Activated T-helper 9 cell treated with anti-CD3 and anti-CD28 coated beads, Interleukin-2, amount 50 U/mL, for 16 hours (primary cell): ENCODE measurements at regions not wholly inside any gene's neighbourhood (a gene's known extent, or its start where the extent isn't known, plus 50 kb on each side); places are given as distances from the start of the nearest gene placed in this dataset.
"Not testable (repeated sequence)": the region's sequence is repeated elsewhere in the genome, so short reads cannot be mapped to it uniquely, and the experiment has no call there.

Source experiments
- DNase-seq: peaks from one replicate; pipeline ENCODE4 v3.0.0-alpha.2; 2020; ENCODE audit warnings: low read depth

DNA sequence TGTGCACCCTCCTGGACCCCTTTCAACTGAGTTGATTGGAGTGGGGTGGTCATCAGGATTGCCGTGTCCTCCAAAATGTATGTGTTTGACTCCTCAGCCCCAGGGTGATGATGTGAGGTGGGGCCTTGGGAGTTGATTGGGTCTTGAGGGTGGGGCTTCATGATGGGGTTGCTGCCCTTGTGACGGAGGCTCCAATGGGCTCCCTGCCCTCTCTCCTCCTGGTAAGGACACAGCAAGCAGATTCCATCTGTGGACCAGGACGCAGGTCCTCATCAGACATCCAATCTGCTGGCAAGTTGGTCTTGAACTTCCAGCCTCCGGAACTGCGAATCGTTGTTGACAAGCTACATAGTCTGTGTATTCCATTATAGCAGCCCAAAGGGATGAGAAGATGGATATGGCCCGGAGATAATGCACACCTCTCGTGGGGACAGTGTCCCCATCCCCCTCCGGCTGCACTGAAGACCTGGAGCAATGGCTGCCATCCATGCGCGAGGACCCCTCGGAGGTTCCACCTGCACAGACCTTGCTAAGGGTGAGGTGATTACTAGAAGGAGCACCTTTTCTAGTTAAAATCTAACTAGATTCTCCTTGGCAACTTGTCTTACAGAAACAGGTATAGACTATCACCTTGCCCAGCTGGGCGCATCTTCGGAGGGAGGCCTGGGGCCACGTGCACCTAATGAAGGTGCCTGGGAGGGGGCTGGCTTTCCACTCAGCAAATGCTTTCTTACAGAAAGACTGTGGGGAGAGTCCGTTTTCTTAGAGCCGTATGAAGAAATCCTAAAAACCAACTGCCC lies 75.7 kb upstream of the IRX4 start:
- no peak for DNase-seq

DNA sequence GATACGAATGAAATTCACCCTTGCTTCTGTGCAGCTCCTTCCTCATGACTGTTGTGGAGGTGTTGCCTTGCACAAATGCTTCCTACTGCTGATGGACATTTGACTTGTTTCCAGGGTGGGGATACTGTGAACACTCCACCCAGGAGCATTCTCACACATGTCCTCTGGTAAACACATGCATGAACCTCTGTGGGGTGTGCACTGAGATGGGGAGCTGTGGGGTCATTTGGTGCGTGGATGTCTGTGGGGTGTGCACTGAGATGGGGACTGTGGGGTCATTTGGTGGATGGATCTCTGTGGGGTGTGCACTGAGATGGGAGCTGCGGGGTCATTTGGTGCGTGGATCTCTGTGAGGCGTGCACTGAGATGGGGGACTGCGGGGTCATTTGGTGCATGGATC lies 72.9 kb upstream of the IRX4 start:
- DNase-seq, result no peak

DNA sequence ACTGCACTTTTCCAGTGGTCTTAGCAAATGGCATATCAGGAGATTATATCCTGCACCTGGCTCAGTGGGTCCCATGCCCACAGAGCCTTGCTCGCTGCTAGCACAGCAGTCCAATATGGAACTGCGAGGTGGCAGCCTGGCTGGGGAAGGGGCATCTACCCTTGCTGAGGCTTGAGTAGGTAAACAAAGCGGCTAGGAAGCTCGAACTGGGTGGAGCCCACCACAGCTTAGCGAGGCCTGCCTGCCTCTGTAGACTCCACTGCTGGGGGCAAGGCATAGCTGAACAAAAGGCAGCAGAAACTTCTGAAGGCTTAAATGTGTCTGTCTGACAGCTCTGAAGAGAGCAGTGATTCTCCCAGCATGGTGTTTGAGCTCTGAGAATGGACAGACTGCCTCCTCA lies 71.0 kb upstream of the IRX4 start:
- not testable (repeated sequence) for DNase-seq

DNA sequence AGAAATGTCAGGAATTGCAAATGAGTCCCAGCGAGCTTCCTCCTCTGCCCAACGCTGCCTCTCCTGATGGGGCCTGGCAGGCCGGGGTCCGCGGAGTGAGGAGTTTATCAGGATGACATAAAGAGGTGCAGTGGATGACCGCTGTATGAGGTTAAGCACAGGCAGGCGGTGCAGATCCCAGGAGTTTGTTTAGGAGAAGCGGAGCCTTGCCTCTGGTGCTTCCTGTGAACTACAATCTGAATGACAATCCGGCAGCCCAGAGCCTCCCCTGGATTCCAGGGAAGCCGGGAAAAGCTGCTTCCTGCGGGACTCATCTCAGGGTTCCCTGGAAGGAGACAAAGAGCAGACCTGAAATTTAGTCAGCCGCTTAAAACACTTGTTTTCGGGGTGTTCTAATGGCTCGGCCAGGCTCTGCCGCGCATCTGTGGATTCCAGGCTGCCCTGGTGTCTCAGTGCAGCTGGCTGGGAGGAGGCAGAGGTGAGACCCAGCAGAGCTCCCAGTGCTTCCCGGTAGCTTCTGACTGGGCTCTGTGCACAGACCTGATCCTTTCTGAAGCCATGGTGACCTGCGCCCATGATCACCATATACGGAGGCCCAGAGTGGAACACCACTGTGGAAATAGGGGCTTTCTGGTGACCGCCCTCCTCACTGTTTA lies 69.8 kb upstream of the IRX4 start:
- no peak for DNase-seq

DNA sequence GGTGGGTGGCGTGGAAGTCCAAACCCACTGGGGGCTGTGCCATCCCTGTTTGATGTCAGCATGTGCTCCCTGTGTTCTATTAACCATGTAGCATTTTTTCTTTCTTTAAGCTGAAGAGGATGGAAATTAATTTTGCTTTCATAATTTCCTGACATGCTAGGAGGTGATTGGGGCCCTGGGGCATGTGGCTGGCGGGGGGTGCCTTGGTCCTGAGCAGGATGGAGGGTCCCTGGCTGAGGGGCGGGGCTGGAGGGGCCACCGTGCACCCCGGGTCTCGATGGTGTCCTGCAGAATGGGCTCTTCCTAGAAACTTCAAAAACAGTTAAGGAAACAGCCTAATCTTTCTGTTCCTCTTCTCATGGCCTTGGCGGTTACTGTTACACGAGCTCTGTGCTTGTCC lies 69.3 kb upstream of the IRX4 start:
- DNase-seq, result no peak

DNA sequence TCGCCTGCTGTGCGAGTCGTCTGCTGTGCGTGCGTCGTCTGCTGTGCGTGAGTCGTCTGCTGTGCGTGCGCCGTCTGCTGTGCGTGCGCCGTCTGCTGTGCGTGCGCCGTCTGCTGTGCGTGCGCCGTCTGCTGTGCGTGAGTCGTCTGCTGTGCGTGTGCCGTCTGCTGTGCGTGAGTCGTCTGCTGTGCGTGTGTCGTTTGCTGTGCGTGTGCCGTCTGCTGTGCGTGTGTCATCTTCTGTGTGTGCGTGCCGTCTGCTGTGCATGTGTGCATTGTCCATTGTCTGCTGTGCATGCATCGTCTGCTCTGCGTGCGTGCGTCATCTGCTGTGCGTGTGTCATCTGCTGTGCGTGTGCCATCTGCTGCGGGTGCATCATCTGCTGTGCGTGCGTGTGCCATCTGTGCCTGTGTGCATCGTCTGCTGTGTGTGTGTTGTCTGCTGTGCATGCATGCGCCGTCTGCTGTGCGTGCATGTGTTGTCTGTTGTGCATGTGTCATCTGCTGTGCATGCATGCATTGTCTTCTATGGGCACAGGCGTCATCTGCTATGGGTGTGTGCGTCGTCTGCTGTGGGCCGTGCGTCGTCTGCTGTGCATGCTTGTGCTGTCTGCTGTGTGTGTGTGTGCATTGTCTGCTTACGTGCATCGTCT lies 68.6 kb upstream of the IRX4 start:
- DNase-seq, result no peak

DNA sequence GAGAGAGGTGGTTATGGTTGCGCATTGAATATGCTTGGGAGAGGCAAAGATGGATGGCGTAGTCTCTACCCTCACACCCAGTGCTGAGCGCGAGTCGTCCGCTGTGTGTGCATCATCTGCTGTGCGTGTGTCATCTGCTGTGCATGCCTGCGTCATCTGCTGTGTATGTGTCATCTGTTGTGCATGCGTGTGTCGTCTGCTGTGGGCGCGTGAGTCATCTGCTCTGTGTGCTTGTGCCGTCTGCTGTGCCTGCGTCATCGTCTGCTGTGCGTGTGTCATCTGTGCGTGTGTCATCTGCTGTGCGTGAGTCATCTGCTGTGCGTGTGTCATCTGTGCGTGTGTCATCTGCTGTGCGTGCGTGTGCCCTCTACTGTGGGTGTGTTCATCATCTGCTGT lies 68.0 kb upstream of the IRX4 start:
- DNase-seq, result no peak

DNA sequence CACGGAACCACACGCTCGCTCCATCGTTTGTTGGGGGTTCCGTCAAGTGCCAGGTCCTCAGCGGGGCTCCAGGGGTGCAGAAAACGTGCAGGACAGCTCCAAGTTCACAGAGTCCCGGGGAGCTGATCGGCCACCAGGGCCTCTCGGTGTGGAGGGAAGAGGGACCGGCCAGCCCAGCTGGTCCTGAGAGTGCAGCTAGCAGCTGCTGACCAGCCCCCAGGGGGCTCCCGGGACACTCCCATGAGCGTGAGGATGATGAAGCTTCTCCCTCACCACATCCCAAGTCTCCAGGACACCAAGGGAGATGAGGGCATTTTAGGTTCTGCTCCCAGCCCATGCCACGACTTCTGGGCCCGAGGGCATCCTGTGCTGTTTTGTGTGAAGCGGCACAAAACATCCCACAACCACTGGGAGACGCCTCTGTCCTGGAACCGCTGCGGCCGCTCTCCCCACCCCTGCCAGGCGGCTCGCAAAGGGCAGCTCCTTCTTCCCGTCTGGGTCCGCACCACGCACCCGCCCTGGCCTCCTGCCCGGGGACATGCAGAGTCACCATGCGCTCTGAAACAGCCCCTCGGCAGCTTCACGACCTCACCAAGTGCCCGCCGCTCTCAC lies 67.5 kb upstream of the IRX4 start:
- DNase-seq, result no peak

DNA sequence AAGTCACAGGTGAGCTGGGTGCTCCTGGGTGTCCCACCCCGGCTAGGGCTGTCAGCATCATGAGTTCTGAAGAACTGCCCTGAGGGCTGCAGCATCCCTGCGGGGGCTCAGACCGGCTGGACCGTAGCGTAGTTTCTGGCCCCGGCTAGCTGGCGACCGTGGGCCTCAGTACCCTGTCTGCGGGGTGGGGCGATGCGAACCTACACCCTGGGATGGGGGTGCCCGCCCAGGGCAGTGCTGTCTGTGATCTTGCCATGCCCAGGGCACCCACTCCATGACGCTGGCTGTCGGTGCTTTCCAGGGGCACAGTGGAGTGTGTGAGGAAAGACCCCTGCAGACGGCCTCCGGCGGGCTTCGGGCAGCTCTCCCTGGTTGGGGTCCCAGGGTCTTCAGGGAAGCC lies 66.5 kb upstream of the IRX4 start:
- no peak for DNase-seq

DNA sequence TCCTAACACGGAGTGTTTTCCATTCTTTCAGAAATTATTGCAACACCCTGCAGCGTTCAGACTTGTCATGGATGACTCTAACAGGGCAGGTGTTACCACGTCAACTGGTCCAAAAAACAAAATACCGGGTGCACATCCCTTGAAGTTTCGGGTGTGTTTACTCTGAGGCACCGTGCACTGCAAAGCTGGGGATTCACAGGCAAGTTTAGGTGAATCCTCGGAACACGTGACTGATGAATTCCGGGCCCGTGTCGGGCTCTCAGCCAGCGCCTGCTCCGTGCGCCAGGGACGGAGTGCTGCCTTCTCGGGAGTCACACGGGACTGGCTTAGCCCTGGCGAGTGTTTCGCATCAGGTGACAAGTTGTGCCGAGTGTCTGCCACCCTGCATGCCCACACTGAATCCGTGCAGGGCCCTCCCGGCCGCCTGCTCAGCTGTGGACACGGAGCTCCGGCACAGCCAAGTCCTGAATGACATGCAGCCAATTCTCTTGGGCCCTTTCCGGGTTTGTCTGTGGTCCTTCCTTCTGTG lies 66.0 kb upstream of the IRX4 start:
- no peak for DNase-seq

DNA sequence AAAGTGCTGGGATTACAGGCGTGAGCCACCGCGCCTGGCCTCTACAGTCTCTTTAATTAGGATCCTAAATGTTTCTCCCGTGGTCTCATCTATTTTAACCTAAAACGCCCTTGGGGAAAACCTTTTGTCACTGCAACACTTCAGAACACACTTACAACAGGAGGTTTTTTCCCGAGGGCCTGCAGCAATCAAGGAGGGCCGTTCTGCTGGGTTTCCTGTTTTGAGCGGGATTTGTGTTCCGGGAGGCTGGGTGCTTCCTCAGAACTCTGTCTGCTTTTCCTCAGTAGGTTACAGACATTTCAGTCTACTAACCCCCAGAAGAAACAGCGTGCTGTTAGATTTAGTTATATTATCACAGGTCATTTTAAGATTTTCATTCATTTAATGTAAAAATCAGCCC lies 65.4 kb upstream of the IRX4 start:
- DNase-seq, result no peak

DNA sequence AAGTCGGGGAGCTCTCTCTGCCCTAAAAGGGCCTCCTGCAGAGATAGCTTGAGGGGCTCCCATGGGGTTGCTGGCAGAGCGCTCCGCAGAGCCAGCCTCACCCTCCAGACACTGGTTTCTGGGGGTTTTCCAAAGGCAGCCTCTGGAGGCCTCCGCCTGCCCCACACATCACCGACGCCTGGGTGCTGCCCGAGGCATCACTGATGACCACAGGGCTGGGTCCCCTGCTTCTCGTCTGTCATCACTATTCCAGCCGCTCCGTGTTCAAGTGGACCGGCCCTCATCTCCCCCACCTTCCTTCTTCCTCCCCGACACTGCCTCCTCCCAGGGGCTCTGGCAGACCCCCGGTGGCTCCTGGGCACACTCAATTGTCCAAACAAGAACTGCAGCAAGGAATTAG lies 64.1 kb upstream of the IRX4 start:
- no peak for DNase-seq

DNA sequence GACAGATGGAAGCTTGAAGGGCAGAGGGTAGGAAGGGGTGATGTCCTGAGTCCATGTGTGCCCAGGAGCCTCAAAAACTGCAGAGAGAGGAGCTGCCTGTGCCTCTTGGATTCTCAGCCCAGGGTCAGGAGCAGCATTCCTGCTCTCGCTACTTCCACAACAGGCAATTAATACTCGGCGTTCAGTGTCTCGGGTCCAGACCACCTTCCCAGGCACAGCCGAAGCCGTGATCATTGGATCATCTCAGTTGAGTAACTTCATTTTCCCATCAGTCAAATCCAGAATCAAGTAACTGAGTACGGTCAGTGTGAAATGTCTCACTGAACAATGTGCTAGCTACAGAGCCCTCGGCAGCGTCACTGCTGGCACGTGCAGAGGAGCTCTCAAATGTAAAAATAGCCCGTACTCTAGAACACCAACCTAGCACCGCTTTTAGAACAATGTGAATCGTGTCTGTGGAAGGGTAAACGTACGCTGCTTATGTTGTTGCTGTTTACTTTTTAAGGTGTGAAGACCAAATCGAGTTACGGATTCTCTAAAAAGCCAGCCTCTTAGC lies 63.5 kb upstream of the IRX4 start:
- DNase-seq, result no peak

DNA sequence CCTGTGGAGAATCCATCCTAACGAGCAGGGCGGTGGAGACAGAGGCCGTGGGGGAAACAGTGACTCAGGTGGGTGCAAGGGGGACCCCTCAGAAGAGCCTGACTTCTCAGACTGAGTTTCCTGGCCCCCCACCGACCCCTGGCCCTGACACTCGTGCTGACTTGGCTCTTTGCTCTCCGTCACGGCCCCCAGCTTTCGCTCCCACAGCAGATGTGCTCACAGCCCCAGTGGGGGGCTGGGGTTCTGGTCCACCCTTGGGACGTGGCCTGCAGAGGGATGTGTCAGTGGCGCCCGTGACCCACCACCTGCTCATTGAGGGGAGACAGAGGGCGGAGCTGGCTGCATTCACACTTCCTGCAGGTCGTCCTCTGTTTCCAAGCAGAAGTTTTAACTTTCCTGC lies 62.9 kb upstream of the IRX4 start:
- no peak for DNase-seq

DNA sequence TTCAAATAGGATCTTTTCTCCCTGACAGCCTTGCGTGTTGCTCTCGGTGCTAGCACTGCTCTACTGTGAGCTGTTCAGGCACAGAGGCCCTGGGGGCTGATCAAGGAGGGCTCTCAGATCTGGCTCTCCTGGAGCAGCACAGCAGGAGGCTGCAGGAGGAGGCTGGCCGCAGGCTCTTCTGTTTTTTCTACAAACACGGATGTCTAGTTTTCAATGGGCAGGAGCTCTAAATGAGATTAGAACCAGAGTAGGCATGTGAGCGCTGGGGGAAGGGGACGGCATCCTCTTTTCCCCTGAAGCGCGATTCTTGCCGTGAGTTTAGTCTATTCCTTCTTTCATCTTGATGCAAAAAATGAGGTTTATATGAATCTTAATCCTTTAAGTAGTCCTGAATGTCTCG lies 61.7 kb upstream of the IRX4 start:
- DNase-seq, result no peak

DNA sequence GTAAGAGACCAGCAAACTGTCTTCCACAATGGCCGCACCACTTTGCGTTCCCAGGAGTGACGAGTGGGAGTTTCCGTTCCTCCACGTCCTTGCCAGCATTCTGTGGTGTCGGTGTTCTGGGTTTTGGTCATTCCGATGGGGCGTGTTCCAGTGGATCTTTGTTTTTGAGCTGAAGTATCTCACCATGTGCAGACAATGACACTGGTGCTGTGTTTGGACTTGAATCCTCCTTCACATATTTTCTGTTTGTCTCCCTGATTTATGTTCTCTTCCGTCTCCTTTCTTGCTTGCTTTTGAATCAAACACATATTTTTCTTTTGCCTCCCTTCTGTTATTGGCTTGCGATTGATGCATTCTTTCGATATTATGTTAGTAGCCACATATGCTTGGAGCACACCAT lies 60.8 kb upstream of the IRX4 start:
- DNase-seq, result no peak

DNA sequence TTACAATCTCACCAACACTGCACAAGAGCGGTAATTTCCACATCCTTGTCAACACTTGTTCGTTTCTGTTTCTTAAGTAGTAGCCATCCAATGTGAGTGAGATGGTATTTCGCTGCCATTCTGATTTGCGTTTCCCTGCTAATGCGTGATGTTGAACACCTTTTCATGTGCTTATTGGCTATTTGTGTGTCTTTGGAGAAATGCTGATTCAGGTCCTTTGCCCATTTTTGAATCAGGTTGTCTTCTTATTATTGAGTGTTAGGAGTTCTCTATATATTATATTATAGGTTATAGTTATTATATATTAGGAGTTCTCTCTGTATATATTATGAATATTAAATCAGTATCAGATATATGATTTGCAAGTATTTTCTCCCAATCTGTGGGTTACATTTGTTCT lies 59.9 kb upstream of the IRX4 start:
- DNase-seq, result no peak

DNA sequence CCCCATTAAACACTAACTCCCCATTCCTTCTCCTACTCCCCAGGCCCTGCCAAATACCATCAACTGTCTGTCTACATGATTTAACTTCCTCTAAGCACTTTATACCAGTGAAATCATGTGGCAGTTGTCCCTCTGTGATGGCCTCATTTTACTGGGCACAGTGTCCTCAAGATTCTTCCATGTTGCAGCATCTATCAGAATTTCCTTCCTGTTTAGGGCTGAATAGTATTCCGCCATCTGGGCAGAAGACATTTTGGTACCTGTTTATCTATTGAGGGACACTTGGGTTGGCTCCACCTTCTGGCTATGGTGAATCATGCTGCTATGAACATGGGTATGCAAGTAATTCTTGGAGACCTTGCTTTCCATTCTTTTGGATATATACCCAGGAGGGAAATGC lies 59.4 kb upstream of the IRX4 start:
- DNase-seq, result no peak

DNA sequence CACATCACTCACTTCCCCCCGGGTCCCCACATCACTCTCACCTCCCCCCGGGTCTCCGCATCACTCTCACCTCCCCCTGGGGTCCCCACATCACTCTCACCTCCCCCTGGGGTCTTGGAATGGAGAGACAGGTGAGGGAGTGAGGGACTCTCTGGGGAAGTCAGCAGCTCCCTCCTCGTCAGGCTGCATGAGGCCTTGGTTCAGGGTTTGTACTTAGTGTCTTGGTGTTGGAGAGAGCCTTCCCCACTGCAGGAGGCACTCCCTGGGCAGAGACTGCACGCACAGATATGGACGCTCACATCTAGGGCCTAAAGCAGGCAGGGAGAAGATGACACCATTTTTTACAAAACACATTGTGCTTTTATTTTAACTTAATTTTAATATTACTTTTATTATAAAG lies 56.5 kb upstream of the IRX4 start:
- DNase-seq, result no peak

DNA sequence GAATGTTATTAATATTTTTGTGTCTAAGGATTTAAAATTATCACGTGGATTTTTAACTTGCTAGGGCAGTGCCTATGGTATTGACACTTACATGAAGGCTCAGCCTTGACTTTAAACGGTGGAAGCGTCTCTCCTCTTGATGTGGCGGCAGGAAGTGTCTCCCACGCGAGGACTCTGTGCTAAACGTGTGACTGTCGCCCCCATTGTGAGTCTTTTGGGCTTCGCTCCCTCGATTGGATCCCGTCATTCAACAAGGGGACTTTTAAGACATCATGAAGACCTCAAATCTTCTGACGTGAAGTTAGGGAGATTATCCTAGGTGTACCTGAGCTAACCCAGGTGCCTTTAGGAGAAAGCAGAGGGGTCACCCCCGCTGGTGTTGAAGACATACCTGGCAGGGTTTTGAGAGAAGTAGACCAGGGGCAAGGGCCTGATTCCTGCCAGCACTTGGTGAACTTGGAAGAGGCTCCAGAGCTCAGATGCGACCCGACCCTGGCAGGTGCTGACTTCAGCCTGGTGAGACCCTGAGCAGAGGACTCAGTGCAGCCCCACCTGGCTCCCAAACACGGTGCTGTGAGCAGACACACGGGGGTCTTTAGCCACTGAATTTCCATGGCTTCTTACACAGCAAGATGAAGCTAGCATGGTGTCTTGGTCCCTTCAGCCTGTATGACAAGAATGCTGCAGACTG lies 55.7 kb upstream of the IRX4 start:
- DNase-seq, result no peak

DNA sequence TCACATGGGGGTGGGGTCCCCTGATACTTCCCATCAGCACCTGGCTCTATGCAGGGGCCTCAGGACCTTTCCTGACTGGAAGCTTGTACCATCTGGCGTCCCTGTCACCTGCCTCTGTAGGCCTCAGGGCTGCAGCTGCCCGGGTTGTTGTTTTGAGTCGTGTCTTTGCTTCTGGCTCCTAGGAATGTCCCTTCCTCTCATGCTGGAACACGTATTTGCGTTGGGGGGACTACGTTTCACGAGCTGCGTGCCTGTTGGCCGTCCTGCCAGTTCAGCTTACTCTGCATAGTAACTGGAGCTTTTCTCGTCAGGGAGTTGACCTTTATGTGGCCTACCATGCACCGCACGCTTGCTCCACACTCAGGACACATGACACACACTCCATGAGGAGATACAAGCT lies 54.9 kb upstream of the IRX4 start:
- DNase-seq, result no peak

DNA sequence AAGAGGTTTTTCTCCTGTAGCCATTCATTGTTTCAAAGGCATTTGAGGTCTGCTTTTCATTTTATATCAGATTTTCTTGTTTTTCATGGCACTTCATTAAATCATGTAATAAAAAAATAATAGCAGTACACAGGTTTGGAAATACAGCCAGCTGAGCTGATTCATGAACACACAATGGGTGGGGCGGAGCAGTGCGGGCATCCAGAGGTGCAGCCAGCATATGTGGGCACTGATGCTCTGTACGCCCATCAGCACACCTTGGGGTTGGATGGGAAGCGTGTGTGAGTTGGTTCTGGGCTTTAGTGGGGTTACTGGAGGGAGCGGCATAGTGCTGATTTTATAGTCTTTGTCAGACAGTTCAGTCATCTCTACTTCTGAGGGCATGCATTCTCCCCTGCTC lies 54.2 kb upstream of the IRX4 start:
- DNase-seq, result no peak
